LNCaP clone FGC (cell line): ENCODE measurements at regions not wholly inside any gene's neighbourhood (a gene's known extent, or its start where the extent isn't known, plus 50 kb on each side); places are given as distances from the start of the nearest gene placed in this dataset.

ENCODE experiments used
- DNase-seq: peaks from one replicate; pipeline ENCODE4 v3.0.0-alpha.2; 2011; ENCODE audit warnings: low read depth
- H3K4me3 ChIP-seq: 2 replicates; pipeline ENCODE4 v1.5.1; 2011; ENCODE audit warnings: mild to moderate bottlenecking, low read depth, low read length, control low read depth
- CTCF ChIP-seq: IDR thresholded peaks from 2 replicates; pipeline ENCODE4 v1.5.1; 2012; ENCODE audit warnings: mild to moderate bottlenecking; ENCODE audit not compliant: control insufficient read depth, insufficient read depth; ENCODE audit errors: extremely low read depth

- no peak overlapping the region for H3K4me3 ChIP-seq
- TF ChIP-seq CTCF, result no peak
- DNase-seq, result no peak
Observed at GRCh38 chr11:29324328-29324727, 692.5 kb downstream of the KCNA4 start.

- no peak for DNase-seq
- no peak overlapping the region for H3K4me3 ChIP-seq
- no peak for TF ChIP-seq CTCF
Observed at GRCh38 chr11:29321293-29322132, 695.3 kb downstream of the KCNA4 start.

- no peak overlapping the region for H3K4me3 ChIP-seq
- DNase-seq, result no peak
- no peak for TF ChIP-seq CTCF
Observed at GRCh38 chr11:29320196-29320595, 696.6 kb downstream of the KCNA4 start.

- no peak for DNase-seq
- no peak overlapping the region for H3K4me3 ChIP-seq
- TF ChIP-seq CTCF, result no peak
Observed at GRCh38 chr11:29319210-29319609, 697.6 kb downstream of the KCNA4 start.

GRCh38 chr11:29318134-29318845, 698.5 kb downstream of the KCNA4 start:
- TF ChIP-seq CTCF, result no peak
- no peak for DNase-seq
- H3K4me3 ChIP-seq, result no peak overlapping the region

GRCh38 chr11:29317694-29318093, 699.1 kb downstream of the KCNA4 start:
- no peak for DNase-seq
- no peak for TF ChIP-seq CTCF
- H3K4me3 ChIP-seq, result no peak overlapping the region

- no peak overlapping the region for H3K4me3 ChIP-seq
- no peak for TF ChIP-seq CTCF
- no peak for DNase-seq
Observed at GRCh38 chr11:29315275-29315674, 701.6 kb downstream of the KCNA4 start.
